ENCODE measurements at regions not wholly inside any gene's neighbourhood (a gene's known extent, or its start where the extent isn't known, plus 50 kb on each side); places are given as distances from the start of the nearest gene placed in this dataset.

DNA sequence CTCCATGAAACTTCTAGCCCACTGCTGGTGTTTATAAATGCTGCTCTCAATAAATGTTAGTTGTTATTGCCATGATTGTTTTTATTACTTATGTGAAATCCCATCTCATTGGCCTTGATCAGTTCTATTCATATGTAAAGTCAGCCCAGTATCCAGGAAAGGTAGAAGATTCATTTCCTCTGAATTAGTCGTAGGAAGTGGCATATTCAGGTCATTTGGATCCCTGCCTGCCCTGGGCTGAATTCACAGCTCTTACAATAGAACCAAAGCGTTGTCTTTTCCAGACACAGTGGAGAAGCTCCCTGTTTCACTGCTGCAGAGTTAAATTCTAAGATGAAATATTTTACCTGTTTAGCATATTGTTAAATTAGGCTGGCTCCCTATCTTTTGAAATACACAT is 70.3 kb downstream of the MAIP1 start:
- Histone ChIP-seq H3K36me3 (ENCODE audit: insufficient read depth, low read length) (no peaks in the 10 kb centered on the region), H3K9me3 (ENCODE audit: low read length) (no peaks in the 10 kb centered on the region), H3K27ac (ENCODE audit: low read length) (no peak overlapping the region), H3K79me2 (replicated peaks; ENCODE audit: insufficient read depth, low read length) (no peaks in the 10 kb centered on the region), H3K9me2 (ENCODE audit: insufficient read depth, low read length) (no peaks in the 10 kb centered on the region), H2AFZ (ENCODE audit: low read depth, low read length) (no peak overlapping the region), H3K4me3 (ENCODE audit: low read length) (no peak overlapping the region), H3F3A (ENCODE audit: insufficient read depth, low read length, poor library complexity, severe bottlenecking) (no peaks in the 10 kb centered on the region), H3K4me2 (ENCODE audit: low read length) (no peak overlapping the region), H4K20me1 (ENCODE audit: insufficient read depth) (no peaks in the 10 kb centered on the region), H3K27me3 (ENCODE audit: insufficient read depth, low read depth, low read length) (no peaks in the 10 kb centered on the region), H3K9ac (ENCODE audit: low read length) (no peak overlapping the region)
- TF ChIP-seq, protein P1, sequence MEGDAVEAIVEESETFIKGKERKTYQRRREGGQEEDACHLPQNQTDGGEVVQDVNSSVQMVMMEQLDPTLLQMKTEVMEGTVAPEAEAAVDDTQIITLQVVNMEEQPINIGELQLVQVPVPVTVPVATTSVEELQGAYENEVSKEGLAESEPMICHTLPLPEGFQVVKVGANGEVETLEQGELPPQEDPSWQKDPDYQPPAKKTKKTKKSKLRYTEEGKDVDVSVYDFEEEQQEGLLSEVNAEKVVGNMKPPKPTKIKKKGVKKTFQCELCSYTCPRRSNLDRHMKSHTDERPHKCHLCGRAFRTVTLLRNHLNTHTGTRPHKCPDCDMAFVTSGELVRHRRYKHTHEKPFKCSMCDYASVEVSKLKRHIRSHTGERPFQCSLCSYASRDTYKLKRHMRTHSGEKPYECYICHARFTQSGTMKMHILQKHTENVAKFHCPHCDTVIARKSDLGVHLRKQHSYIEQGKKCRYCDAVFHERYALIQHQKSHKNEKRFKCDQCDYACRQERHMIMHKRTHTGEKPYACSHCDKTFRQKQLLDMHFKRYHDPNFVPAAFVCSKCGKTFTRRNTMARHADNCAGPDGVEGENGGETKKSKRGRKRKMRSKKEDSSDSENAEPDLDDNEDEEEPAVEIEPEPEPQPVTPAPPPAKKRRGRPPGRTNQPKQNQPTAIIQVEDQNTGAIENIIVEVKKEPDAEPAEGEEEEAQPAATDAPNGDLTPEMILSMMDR (IDR thresholded peaks at IDR 0.05; ENCODE audit: poor library complexity, severe bottlenecking), result no peak
- TF ChIP-seq TAF1 (IDR thresholded peaks at IDR 0.05; ENCODE audit: low read depth), result no peak
- no peak for TF ChIP-seq EP300 (conservative IDR thresholded peaks at IDR 0.05; ENCODE audit: poor library complexity, severe bottlenecking)
- no peak for TF ChIP-seq RAD21 (conservative IDR thresholded peaks at IDR 0.05)
- no peak for TF ChIP-seq SMC3 (conservative IDR thresholded peaks at IDR 0.05; ENCODE audit: poor library complexity)
- TF ChIP-seq EZH2 (IDR thresholded peaks at IDR 0.05; ENCODE audit: borderline replicate concordance, insufficient read depth, low read length, poor library complexity, severe bottlenecking), result no peak
- TF ChIP-seq POLR2AphosphoS5 (IDR thresholded peaks at IDR 0.05), result no peak
- TF ChIP-seq MXI1 (conservative IDR thresholded peaks at IDR 0.05; ENCODE audit: poor library complexity, severe bottlenecking), result no peak
- TF ChIP-seq, protein P2, sequence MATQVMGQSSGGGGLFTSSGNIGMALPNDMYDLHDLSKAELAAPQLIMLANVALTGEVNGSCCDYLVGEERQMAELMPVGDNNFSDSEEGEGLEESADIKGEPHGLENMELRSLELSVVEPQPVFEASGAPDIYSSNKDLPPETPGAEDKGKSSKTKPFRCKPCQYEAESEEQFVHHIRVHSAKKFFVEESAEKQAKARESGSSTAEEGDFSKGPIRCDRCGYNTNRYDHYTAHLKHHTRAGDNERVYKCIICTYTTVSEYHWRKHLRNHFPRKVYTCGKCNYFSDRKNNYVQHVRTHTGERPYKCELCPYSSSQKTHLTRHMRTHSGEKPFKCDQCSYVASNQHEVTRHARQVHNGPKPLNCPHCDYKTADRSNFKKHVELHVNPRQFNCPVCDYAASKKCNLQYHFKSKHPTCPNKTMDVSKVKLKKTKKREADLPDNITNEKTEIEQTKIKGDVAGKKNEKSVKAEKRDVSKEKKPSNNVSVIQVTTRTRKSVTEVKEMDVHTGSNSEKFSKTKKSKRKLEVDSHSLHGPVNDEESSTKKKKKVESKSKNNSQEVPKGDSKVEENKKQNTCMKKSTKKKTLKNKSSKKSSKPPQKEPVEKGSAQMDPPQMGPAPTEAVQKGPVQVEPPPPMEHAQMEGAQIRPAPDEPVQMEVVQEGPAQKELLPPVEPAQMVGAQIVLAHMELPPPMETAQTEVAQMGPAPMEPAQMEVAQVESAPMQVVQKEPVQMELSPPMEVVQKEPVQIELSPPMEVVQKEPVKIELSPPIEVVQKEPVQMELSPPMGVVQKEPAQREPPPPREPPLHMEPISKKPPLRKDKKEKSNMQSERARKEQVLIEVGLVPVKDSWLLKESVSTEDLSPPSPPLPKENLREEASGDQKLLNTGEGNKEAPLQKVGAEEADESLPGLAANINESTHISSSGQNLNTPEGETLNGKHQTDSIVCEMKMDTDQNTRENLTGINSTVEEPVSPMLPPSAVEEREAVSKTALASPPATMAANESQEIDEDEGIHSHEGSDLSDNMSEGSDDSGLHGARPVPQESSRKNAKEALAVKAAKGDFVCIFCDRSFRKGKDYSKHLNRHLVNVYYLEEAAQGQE (IDR thresholded peaks at IDR 0.05; ENCODE audit: borderline replicate concordance), result no peak

- no peaks in the 10 kb centered on the region for H3K79me2 ChIP-seq (replicated peaks; ENCODE audit: insufficient read depth, low read length)
- no peaks in the 10 kb centered on the region for H3K27me3 ChIP-seq (ENCODE audit: insufficient read depth, low read depth, low read length)
- H3K27ac ChIP-seq (ENCODE audit: low read length), result no peak overlapping the region
- TF ChIP-seq POLR2AphosphoS5 (IDR thresholded peaks at IDR 0.05) (no peak), RAD21 (conservative IDR thresholded peaks at IDR 0.05) (no peak), SMC3 (conservative IDR thresholded peaks at IDR 0.05; ENCODE audit: poor library complexity) (no peak), EZH2 (IDR thresholded peaks at IDR 0.05; ENCODE audit: borderline replicate concordance, insufficient read depth, low read length, poor library complexity, severe bottlenecking) (no peak), EP300 (conservative IDR thresholded peaks at IDR 0.05; ENCODE audit: poor library complexity, severe bottlenecking) (no peak), MXI1 (conservative IDR thresholded peaks at IDR 0.05; ENCODE audit: poor library complexity, severe bottlenecking) (no peak), TAF1 (IDR thresholded peaks at IDR 0.05; ENCODE audit: low read depth) (no peak)
- TF ChIP-seq, protein P2 (IDR thresholded peaks at IDR 0.05; ENCODE audit: borderline replicate concordance), result no peak
- TF ChIP-seq, protein P1 (IDR thresholded peaks at IDR 0.05; ENCODE audit: poor library complexity, severe bottlenecking), result no peak
- H4K20me1 ChIP-seq (ENCODE audit: insufficient read depth), result no peaks in the 10 kb centered on the region
- H3K4me3 ChIP-seq (ENCODE audit: low read length), result no peak overlapping the region
- no peaks in the 10 kb centered on the region for H3K9me3 ChIP-seq (ENCODE audit: low read length)
- H2AFZ ChIP-seq (ENCODE audit: low read depth, low read length), result no peak overlapping the region
- H3K9ac ChIP-seq (ENCODE audit: low read length), result no peak overlapping the region
- no peaks in the 10 kb centered on the region for H3F3A ChIP-seq (ENCODE audit: insufficient read depth, low read length, poor library complexity, severe bottlenecking)
- no peaks in the 10 kb centered on the region for H3K36me3 ChIP-seq (ENCODE audit: insufficient read depth, low read length)
- no peaks in the 10 kb centered on the region for H3K9me2 ChIP-seq (ENCODE audit: insufficient read depth, low read length)
- no peak overlapping the region for H3K4me2 ChIP-seq (ENCODE audit: low read length)
Measured at GRCh38 chr2:200026332-200027230, 71.2 kb downstream of the MAIP1 start.

Measured in neural cell (in vitro differentiated cells).